Naive B cell (primary cell): ENCODE measurements at regions not wholly inside any gene's neighbourhood (a gene's known extent, or its start where the extent isn't known, plus 50 kb on each side); places are given as distances from the start of the nearest gene placed in this dataset.
"Not testable (repeated sequence)": the region's sequence is repeated elsewhere in the genome, so short reads cannot be mapped to it uniquely, and the experiment has no call there.

Experiments
- ATAC-seq, 2 donors: fragments of 150-1000 bp; cut with Tn5 transposase; 2 replicates each; pipeline ENCODE4 v1.10.0; 2021; ENCODE audit warnings: low read depth in 2 of 2, mild to moderate bottlenecking in 2 of 2, moderate library complexity in 2 of 2
- DNase-seq: peaks from one replicate; pipeline ENCODE4 v3.0.0; 2022
- H3K27ac Mint-ChIP-seq, 6 donors: one replicate each; pipeline ENCODE4 v1.8.0; 2020 to 2022; ENCODE audit warnings: mild to moderate bottlenecking in 6 of 6, mixed read lengths in 6 of 6, moderate library complexity in 5 of 6, inconsistent platforms in 2 of 6
- H3K27me3 Mint-ChIP-seq, 3 donors: one replicate each; pipeline ENCODE4 v1.8.0; 2021 to 2022; ENCODE audit warnings: mixed read lengths in 3 of 3, mild to moderate bottlenecking in 1 of 3
- H3K36me3 Mint-ChIP-seq, 2 donors: one replicate each; pipeline ENCODE4 v1.8.0; 2020 to 2022; ENCODE audit warnings: mixed read lengths in 2 of 2, inconsistent platforms in 1 of 2, mild to moderate bottlenecking in 1 of 2
- H3K4me1 Mint-ChIP-seq, 3 donors: one replicate each; pipeline ENCODE4 v1.8.0; 2020 to 2022; ENCODE audit warnings: mixed read lengths in 3 of 3, inconsistent platforms in 1 of 3, mild to moderate bottlenecking in 1 of 3, moderate library complexity in 1 of 3
- H3K4me3 Mint-ChIP-seq, 8 donors: one replicate each; pipeline ENCODE4 v1.8.0; 2020 to 2022; ENCODE audit warnings: mild to moderate bottlenecking in 8 of 8, mixed read lengths in 8 of 8, moderate library complexity in 8 of 8, inconsistent platforms in 2 of 8
- H3K9me3 Mint-ChIP-seq, 7 donors: one replicate each; pipeline ENCODE4 v1.8.0; 2020 to 2022; ENCODE audit warnings: mixed read lengths in 7 of 7, mild to moderate bottlenecking in 5 of 7, inconsistent platforms in 2 of 7, moderate library complexity in 1 of 7

DNA sequence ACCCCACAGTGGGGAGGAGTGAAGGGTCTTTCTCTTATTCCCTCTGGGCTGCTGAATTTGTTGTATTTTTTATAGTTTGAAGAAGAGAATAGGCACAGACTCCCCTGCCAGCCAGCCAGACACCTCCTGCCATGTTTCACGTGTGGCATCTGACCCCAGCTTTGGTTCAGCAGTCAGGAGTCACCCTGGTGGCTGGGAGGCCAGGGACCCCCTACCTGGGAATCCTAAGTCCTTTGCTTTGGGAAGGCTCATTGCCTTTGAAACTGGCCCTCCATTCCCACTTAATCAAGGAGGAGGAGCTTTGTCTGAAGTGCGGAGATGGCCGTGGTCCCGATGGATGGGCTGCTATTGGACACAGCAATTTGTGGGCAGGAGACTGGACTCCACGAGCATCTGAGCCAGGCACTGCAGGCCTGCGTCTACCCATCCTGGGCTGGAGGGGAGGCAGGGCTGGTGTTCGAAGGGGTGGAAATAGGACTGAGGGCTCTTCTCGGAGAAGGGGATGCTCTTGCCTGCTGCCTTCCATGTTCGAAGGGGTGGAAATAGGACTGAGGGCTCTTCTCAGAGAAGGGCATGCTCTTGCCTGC lies 196.1 kb downstream of the DLL1 start:
- Mint-ChIP-seq H3K9me3 (peaks cover 0 to 1% (median 0%) of the 10 kb centered on the region in 7 donors), H3K4me3 (no peak overlapping the region), H3K27ac (peak overlapping the region in 1 of 6 donors; percentile 22), H3K27me3 (peaks cover 0 to 27% (median 22%) of the 10 kb centered on the region in 3 donors), H3K36me3 (peaks cover 0 to 3% of the 10 kb centered on the region in 2 donors), H3K4me1 (peaks cover 15 to 25% (median 21%) of the 10 kb centered on the region in 3 donors)
- ATAC-seq (no peak), DNase-seq (no peak)

DNA sequence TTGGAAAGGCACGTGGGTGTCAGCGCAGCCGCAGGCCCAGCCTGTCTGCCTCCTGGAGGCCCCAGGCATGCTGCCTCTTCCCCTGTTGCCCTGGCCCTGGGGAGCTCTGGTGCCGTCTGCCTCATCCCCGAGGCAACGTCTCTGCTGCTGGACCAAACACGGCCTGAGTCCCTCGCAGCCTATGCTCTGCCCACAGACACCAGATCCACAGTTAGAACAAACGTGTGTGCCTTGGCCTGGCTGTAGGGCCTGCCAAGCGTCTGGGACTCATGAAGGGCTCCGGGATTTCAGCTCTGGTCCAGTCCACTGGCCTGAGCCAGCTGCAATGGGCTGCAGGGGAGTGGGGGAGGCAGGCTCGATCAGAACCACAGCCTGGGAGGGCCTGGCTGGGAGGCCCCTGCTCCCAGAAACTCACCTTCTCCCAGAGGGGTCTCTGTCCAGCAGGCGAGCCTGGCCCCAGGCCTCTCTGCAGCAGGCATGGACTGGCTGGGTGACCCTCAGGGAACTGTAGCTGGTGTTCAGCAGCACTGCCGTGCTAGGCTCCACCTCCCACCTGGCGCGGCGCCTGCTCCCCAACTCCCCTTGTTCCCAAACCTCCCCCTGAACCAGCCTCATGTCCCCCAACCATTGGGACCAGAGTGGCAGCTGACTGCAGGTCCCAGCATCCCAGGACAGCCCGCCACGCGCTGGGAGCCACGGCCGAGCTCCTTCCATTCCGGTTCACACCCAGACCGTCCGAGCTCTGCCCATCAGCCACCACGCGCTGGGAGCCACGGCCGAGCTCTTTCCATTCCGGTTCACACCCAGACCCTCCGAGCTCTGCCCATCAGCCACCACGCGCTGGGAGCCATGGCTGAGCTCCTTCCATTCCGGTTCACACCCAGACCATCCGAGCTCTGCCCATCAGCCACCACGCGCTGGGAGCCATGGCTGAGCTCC lies 197.0 kb downstream of the DLL1 start:
- Mint-ChIP-seq H3K27ac (peak overlapping the region in 2 of 6 donors; percentile 22 to 60), H3K27me3 (peaks cover 0 to 27% (median 22%) of the 10 kb centered on the region in 3 donors), H3K4me3 (peak overlapping the region in 1 of 8 donors; percentile 40), H3K36me3 (no peaks in the 10 kb centered on the region), H3K4me1 (peaks cover 24 to 33% (median 28%) of the 10 kb centered on the region in 3 donors), H3K9me3 (no peaks in the 10 kb centered on the region)
- ATAC-seq (no peak), DNase-seq (no peak)

GRCh38 chr6:170093276-170093657 lies 197.6 kb downstream of the DLL1 start:
- Mint-ChIP-seq H3K27ac (peak overlapping the region in 1 of 6 donors; percentile 24), H3K4me3 (no peak overlapping the region), H3K36me3 (no peaks in the 10 kb centered on the region), H3K4me1 (peaks cover 24 to 40% (median 28%) of the 10 kb centered on the region in 3 donors), H3K27me3 (peaks cover 0 to 27% (median 22%) of the 10 kb centered on the region in 3 donors), H3K9me3 (no peaks in the 10 kb centered on the region)
- DNase-seq, result no peak
- ATAC-seq, result no peak

- Mint-ChIP-seq H3K4me3 (no peak overlapping the region), H3K27me3 (peaks cover 0 to 23% (median 22%) of the 10 kb centered on the region in 3 donors), H3K4me1 (peaks cover 29 to 44% (median 32%) of the 10 kb centered on the region in 3 donors), H3K27ac (peak overlapping the region in 1 of 6 donors; percentile 24), H3K9me3 (peaks cover 0 to 2% (median 0%) of the 10 kb centered on the region in 7 donors), H3K36me3 (no peaks in the 10 kb centered on the region)
- ATAC-seq, result no peak
- DNase-seq, result no peak
Observed at GRCh38 chr6:170092826-170093225, 198.1 kb downstream of the DLL1 start.

DNA sequence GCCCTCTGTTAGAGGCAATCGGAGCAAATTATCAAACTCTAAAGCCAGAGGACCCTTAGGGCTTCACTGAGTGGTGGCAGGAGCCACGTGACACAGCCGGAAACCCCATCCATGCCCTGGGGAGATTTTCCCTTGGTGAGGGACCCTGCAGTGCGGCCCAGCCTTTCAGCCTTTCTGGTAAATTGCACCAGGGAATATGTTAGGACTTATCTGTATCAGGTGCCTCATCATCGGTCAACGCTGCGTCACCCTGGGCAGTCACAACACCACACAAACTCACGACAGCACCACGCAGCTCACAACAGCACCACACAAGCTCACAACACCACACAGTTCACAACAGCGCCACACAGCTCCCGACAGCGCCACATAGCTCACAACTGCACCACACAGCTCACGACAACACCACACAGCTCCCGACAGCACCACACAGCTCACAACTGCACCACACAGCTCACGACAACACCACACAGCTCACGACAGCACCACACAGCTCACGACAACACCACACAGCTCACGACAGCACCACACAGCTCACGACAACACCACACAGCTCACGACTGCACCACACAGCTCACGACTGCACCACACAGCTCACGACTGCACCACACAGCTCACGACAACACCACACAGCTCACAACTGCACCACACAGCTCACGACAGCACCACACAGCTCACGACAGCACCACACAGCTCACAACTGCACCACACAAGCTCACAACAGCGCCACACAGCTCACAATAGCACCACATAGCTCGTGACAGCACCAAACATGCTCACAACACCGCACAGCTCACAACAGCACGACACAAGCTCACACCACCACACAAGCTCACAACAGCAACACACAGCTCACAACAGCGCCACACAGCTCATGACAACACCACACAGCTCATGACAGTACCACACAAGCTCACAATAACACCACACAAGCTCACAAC lies 199.0 kb downstream of the DLL1 start:
- no peak overlapping the region for H3K27ac Mint-ChIP-seq
- DNase-seq (no peak), ATAC-seq (no peak)
- H3K9me3 Mint-ChIP-seq, result peaks cover 0 to 4% (median 0%) of the 10 kb centered on the region in 7 donors
- peaks cover 0 to 22% (median 14%) of the 10 kb centered on the region in 3 donors for H3K27me3 Mint-ChIP-seq
- H3K4me1 Mint-ChIP-seq, result peaks cover 30 to 40% (median 34%) of the 10 kb centered on the region in 3 donors
- no peaks in the 10 kb centered on the region for H3K36me3 Mint-ChIP-seq
- H3K4me3 Mint-ChIP-seq, result peak overlapping the region in 1 of 8 donors; percentile 22

DNA sequence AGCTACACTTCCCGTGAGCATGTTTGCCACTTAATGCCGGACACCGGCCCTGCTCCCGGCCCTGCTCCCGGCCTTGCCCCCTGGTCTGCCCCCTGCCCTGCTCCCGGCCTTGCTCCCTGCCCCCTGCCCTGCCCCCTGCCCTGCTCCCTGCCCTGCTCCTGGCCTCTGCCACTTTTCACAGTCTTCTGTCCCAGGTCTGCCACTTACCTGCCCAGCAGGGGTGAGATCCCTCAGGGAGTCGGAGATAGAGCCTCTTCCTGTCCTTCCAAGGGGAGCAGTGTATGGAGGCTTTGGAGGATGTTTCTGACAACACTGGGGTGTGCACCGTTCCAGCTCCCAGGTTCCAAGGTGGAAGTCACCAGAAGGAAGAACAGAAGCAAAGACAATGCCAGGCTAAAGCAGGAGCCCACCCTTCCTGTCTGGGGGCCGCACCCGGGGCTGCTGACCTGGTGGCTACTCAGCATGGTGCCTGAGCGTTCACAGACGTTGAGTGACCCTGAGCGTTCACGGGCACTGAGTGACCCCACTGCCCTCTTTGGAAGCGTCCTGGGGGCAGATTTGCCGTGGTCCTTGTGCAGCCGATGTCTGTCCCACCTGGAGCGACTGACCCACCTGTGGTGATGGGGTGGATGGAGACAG lies 199.8 kb downstream of the DLL1 start:
- Mint-ChIP-seq H3K27ac (peak overlapping the region in 1 of 6 donors; percentile 90), H3K9me3 (peaks cover 0 to 8% (median 0%) of the 10 kb centered on the region in 7 donors), H3K4me3 (peak overlapping the region in 2 of 8 donors; percentile 21 to 22), H3K27me3 (peaks cover 0 to 16% (median 6%) of the 10 kb centered on the region in 3 donors), H3K36me3 (no peaks in the 10 kb centered on the region), H3K4me1 (peaks cover 27 to 35% (median 30%) of the 10 kb centered on the region in 3 donors)
- DNase-seq (no peak), ATAC-seq (no peak)

- no peak for DNase-seq
- no peak for ATAC-seq
- Mint-ChIP-seq H3K4me3 (peak overlapping the region in 6 of 8 donors; percentile 51 to 99 (median 85)), H3K27ac (peak overlapping the region in 5 of 6 donors; percentile 2 to 95 (median 80)), H3K4me1 (peaks cover 30 to 35% (median 31%) of the 10 kb centered on the region in 3 donors), H3K9me3 (peaks cover 0 to 8% (median 0%) of the 10 kb centered on the region in 7 donors), H3K36me3 (no peaks in the 10 kb centered on the region), H3K27me3 (peaks cover 0 to 11% (median 3%) of the 10 kb centered on the region in 3 donors)
Observed at GRCh38 chr6:170090561-170090960, 200.3 kb downstream of the DLL1 start.

DNA sequence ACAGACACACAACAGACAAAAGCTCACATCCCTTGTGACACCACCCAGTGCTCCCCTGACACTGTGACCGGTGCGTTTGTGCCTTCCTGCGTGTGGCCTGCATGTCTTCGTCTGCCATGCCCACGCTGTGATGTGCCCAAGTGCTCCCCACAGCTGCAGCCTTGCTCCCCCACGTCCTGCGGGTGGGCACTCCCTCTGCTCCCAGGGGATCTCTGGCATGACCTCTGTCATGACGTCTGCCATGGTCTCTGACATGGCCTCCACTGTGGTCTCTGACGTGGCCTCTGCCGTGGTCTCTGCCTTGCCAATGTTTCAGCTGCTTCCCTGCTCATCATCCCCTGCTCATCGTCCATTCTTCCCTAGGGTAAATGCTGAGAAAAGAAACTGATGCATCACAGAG lies 200.9 kb downstream of the DLL1 start:
- ATAC-seq, result peak; percentile 41 to 51
- peaks cover 0 to 8% (median 0%) of the 10 kb centered on the region in 7 donors for H3K9me3 Mint-ChIP-seq
- peak overlapping the region; percentile 87 to 95 (median 90) for H3K27ac Mint-ChIP-seq
- H3K27me3 Mint-ChIP-seq, result peaks cover 0 to 6% (median 0%) of the 10 kb centered on the region in 3 donors
- peak; percentile 46 for DNase-seq
- peak overlapping the region; percentile 75 to 99 (median 91) for H3K4me3 Mint-ChIP-seq
- no peaks in the 10 kb centered on the region for H3K36me3 Mint-ChIP-seq
- H3K4me1 Mint-ChIP-seq, result peaks cover 30 to 35% (median 31%) of the 10 kb centered on the region in 3 donors

- H3K4me3 Mint-ChIP-seq, result peak overlapping the region; percentile 83 to 99 (median 91)
- peak overlapping the region in 4 of 6 donors; percentile 89 to 99 (median 91) for H3K27ac Mint-ChIP-seq
- H3K4me1 Mint-ChIP-seq, result peaks cover 30 to 35% (median 31%) of the 10 kb centered on the region in 3 donors
- peaks cover 0 to 8% (median 0%) of the 10 kb centered on the region in 7 donors for H3K9me3 Mint-ChIP-seq
- peak; percentile 9 for DNase-seq
- ATAC-seq, result peak in 1 of 2 donors; percentile 1
- no peaks in the 10 kb centered on the region for H3K27me3 Mint-ChIP-seq
- H3K36me3 Mint-ChIP-seq, result no peaks in the 10 kb centered on the region
Observed at GRCh38 chr6:170088582-170088955, 202.3 kb downstream of the DLL1 start.

DNA sequence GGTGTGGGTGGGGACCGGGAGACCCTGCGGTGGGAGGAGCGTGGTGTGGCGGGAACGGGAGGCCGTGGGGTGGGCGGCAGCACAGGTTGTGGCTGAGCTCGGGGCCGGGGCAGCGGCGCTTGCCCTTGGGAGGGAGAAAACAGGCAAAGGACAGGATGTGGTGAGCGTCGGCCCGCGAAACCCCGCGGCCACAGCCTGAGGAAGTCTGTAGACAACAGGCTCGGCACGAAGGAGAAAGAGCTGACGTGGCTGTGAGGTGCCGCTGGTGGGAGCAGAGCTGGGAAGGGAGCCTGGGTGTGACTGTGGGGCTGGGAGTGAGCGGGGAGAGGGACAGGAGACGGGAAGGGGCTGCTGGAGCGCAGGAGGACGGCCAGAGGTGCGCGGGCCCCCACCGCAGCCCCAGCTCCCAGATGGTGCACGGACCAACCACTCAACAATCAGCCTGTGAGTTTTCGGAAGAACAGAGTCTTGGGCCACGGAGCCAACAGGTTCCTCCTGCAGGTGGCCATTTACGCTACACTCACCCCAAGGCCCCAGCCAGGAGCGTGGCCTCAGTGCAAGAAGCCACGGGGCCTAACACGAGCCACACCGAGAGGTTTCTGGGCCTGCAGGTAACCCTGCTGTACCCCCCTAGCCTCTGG lies 202.8 kb downstream of the DLL1 start:
- DNase-seq, result peak; percentile 60
- Mint-ChIP-seq H3K27ac (peak overlapping the region; percentile 88 to 99 (median 93)), H3K36me3 (no peaks in the 10 kb centered on the region), H3K27me3 (no peaks in the 10 kb centered on the region), H3K4me1 (peaks cover 30 to 38% (median 31%) of the 10 kb centered on the region in 3 donors), H3K9me3 (peaks cover 0 to 8% (median 0%) of the 10 kb centered on the region in 7 donors), H3K4me3 (peak overlapping the region; percentile 83 to 99 (median 91))
- peak; percentile 64 for ATAC-seq

- not testable (repeated sequence) for H3K9me3 Mint-ChIP-seq, H3K36me3 Mint-ChIP-seq, DNase-seq, ATAC-seq, H3K27me3 Mint-ChIP-seq
- Mint-ChIP-seq H3K4me3 (peak overlapping the region in 1 of 8 donors; percentile 73), H3K27ac (peak overlapping the region in 1 of 6 donors; percentile 88), H3K4me1 (peaks cover 30 to 40% (median 31%) of the 10 kb centered on the region in 3 donors)
Observed at GRCh38 chr6:170087421-170087780, 203.5 kb downstream of the DLL1 start.
